Osteoblast (primary cell): ENCODE measurements at regions not wholly inside any gene's neighbourhood (a gene's known extent, or its start where the extent isn't known, plus 50 kb on each side); places are given as distances from the start of the nearest gene placed in this dataset.

Experiments used
- DNase-seq: peaks from one replicate; pipeline ENCODE4 v3.0.0; 2011; ENCODE audit warnings: low spot score, mixed read lengths; ENCODE audit not compliant: insufficient read length; ENCODE audit errors: missing footprints
- H2AFZ ChIP-seq: 2 replicates; pipeline ENCODE4 v1.6.0; 2011; ENCODE audit warnings: mild to moderate bottlenecking, low read length
- H3K27ac ChIP-seq: 2 replicates; pipeline ENCODE4 v1.5.1; 2011; ENCODE audit warnings: mild to moderate bottlenecking, low read depth, low read length, moderate library complexity
- H3K27me3 ChIP-seq: 2 replicates; pipeline ENCODE4 v1.6.0; 2012; ENCODE audit warnings: mild to moderate bottlenecking, control low read depth, inconsistent platforms, low read length, moderate library complexity; ENCODE audit not compliant: insufficient read depth
- H3K36me3 ChIP-seq: 2 replicates; pipeline ENCODE4 v1.5.1; 2011; ENCODE audit warnings: mild to moderate bottlenecking, low read length, control low read depth, moderate library complexity; ENCODE audit not compliant: insufficient read depth
- H3K4me1 ChIP-seq: 2 replicates; pipeline ENCODE4 v1.5.1; 2011; ENCODE audit warnings: mild to moderate bottlenecking, low read length, control low read depth, moderate library complexity; ENCODE audit not compliant: insufficient read depth
- H3K4me2 ChIP-seq: 2 replicates; pipeline ENCODE4 v1.6.0; 2011; ENCODE audit warnings: mild to moderate bottlenecking, low read length; ENCODE audit not compliant: insufficient read depth
- H3K4me3 ChIP-seq: fragments of 200-600 bp; sonication (generic); 3 replicates; pipeline ENCODE4 v1.5.1; 2012; ENCODE audit warnings: mild to moderate bottlenecking, low read length, inconsistent platforms; ENCODE audit not compliant: insufficient read depth
- H3K79me2 ChIP-seq: 2 replicates; pipeline ENCODE4 v1.6.0; 2012; ENCODE audit warnings: mild to moderate bottlenecking, low read length, control low read depth, inconsistent platforms; ENCODE audit not compliant: insufficient read depth
- H3K9me3 ChIP-seq: 2 replicates; pipeline ENCODE4 v1.5.1; 2011; ENCODE audit warnings: low read depth, low read length, control low read depth
- H4K20me1 ChIP-seq: 2 replicates; pipeline ENCODE4 v1.6.0; 2012; ENCODE audit warnings: mild to moderate bottlenecking, low read length, control low read depth; ENCODE audit not compliant: insufficient read depth
- CTCF ChIP-seq: IDR thresholded peaks from 2 replicates; pipeline ENCODE4 v1.5.1; 2011; ENCODE audit warnings: mild to moderate bottlenecking, low read depth, low read length, moderate library complexity; ENCODE audit errors: extremely low read depth

- Histone ChIP-seq H4K20me1 (no peaks in the 10 kb centered on the region), H2AFZ (no peak overlapping the region), H3K4me1 (no peaks in the 10 kb centered on the region), H3K4me3 (no peak overlapping the region), H3K27me3 (no peaks in the 10 kb centered on the region), H3K36me3 (no peaks in the 10 kb centered on the region), H3K79me2 (no peaks in the 10 kb centered on the region), H3K9me3 (no peaks in the 10 kb centered on the region), H3K4me2 (no peak overlapping the region), H3K27ac (no peak overlapping the region)
- DNase-seq, result no peak
- TF ChIP-seq CTCF, result no peak
Measured at GRCh38 chr1:29754573-29755375, 518.5 kb downstream of the PTPRU start.

DNA sequence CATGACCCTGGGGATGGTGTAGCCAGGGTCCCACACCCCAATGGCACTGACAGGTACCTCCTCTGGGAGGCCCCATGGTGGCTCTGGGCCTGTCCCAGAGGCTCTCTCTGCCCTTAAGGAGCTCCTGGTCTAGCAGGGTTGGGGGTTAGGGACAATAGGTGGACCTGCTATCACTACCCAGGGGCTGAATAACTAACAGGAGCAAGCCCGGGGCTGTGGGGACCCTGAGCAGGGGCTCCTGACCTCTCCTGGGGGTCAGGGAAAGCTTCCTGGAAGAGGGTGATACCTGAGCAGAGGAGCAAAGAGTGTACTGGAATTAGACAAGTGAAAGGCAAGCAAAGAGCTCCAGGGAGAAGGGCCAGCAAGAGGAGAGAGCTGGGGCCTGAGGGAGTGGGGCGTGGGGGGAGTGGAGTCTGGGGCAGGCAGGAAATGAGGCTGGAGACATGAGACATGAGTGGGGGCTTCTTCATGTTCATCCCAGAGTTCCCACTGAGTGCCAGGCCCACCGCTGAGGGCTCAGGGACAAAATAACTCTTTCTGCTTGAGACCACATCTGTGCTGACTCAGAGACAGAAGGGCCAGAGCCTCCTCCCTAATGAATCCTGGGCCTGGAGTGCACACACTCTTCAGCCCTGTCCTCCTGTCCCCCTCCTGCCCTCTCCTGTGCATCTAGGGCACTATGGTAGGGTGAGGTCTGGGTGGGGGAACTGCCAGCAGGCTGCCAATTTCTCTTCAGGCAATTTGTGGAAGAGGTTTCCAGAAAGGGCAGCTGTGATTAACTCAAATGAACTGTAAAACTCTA lies 517.6 kb downstream of the PTPRU start:
- Histone ChIP-seq H3K27ac (no peak overlapping the region), H3K79me2 (no peaks in the 10 kb centered on the region), H3K4me2 (no peak overlapping the region), H3K9me3 (no peaks in the 10 kb centered on the region), H3K4me3 (no peak overlapping the region), H4K20me1 (no peaks in the 10 kb centered on the region), H3K36me3 (no peaks in the 10 kb centered on the region), H2AFZ (no peak overlapping the region), H3K4me1 (no peaks in the 10 kb centered on the region), H3K27me3 (no peaks in the 10 kb centered on the region)
- DNase-seq, result no peak
- TF ChIP-seq CTCF, result no peak

GRCh38 chr1:29753244-29753643 lies 516.9 kb downstream of the PTPRU start:
- no peak overlapping the region for H2AFZ ChIP-seq
- no peaks in the 10 kb centered on the region for H3K36me3 ChIP-seq
- TF ChIP-seq CTCF, result no peak

GRCh38 chr1:29752141-29752540 lies 515.8 kb downstream of the PTPRU start:
- Histone ChIP-seq H3K9me3 (no peaks in the 10 kb centered on the region), H3K4me2 (no peak overlapping the region), H3K36me3 (no peaks in the 10 kb centered on the region), H3K27me3 (no peaks in the 10 kb centered on the region), H3K4me3 (no peak overlapping the region), H2AFZ (no peak overlapping the region), H3K4me1 (no peaks in the 10 kb centered on the region), H4K20me1 (no peaks in the 10 kb centered on the region), H3K27ac (no peak overlapping the region), H3K79me2 (no peaks in the 10 kb centered on the region)
- no peak for TF ChIP-seq CTCF
- DNase-seq, result no peak

More at GRCh38 chr1:29753244-29753643, 516.9 kb downstream of the PTPRU start:
- DNase-seq, result no peak
- Histone ChIP-seq H3K27me3 (no peaks in the 10 kb centered on the region), H3K4me2 (no peak overlapping the region), H3K79me2 (no peaks in the 10 kb centered on the region), H3K4me3 (no peak overlapping the region), H3K9me3 (no peaks in the 10 kb centered on the region), H4K20me1 (no peaks in the 10 kb centered on the region), H3K4me1 (no peaks in the 10 kb centered on the region), H3K27ac (no peak overlapping the region)
